ENCODE measurements at regions not wholly inside any gene's neighbourhood (a gene's known extent, or its start where the extent isn't known, plus 50 kb on each side); places are given as distances from the start of the nearest gene placed in this dataset.

GRCh38 chr17:77647531-77647930 is 311.0 kb upstream of the TNRC6C start:
- no peak for DNase-seq

GRCh38 chr17:77649717-77650211 is 308.7 kb upstream of the TNRC6C start:
- no peak for DNase-seq

- DNase-seq: no peak
Observed at GRCh38 chr17:77651988-77652387, 306.5 kb upstream of the TNRC6C start.

GRCh38 chr17:77654296-77654695 is 304.2 kb upstream of the TNRC6C start:
- no peak for DNase-seq

- DNase-seq: no peak
Observed at GRCh38 chr17:77654850-77655249, 303.7 kb upstream of the TNRC6C start.

GRCh38 chr17:77656054-77656453 is 302.4 kb upstream of the TNRC6C start:
- DNase-seq: no peak

- DNase-seq: no peak
Observed at GRCh38 chr17:77657839-77658238, 300.7 kb upstream of the TNRC6C start.

- DNase-seq: no peak
Observed at GRCh38 chr17:77660524-77660923, 298.0 kb upstream of the TNRC6C start.

- DNase-seq: no peak
Observed at GRCh38 chr17:77662833-77663232, 295.7 kb upstream of the TNRC6C start.

- DNase-seq: no peak
Observed at GRCh38 chr17:77664097-77664729, 294.3 kb upstream of the TNRC6C start.

- no peak for DNase-seq
Observed at GRCh38 chr17:77665833-77666232, 292.7 kb upstream of the TNRC6C start.

GRCh38 chr17:77666462-77666861 is 292.0 kb upstream of the TNRC6C start:
- DNase-seq: no peak

GRCh38 chr17:77666881-77667395 is 291.6 kb upstream of the TNRC6C start:
- no peak for DNase-seq

GRCh38 chr17:77667478-77667877 is 291.0 kb upstream of the TNRC6C start:
- DNase-seq: no peak

GRCh38 chr17:77668518-77668917 is 290.0 kb upstream of the TNRC6C start:
- DNase-seq: no peak

GRCh38 chr17:77670173-77670572 is 288.3 kb upstream of the TNRC6C start:
- no peak for DNase-seq

- DNase-seq: no peak
Observed at GRCh38 chr17:77674358-77674757, 284.1 kb upstream of the TNRC6C start.

GRCh38 chr17:77675411-77675810 is 283.1 kb upstream of the TNRC6C start:
- no peak for DNase-seq

- no peak for DNase-seq
Observed at GRCh38 chr17:77675816-77676215, 282.7 kb upstream of the TNRC6C start.

- no peak for DNase-seq
Observed at GRCh38 chr17:77676237-77676661, 282.3 kb upstream of the TNRC6C start.

- no peak for DNase-seq
Observed at GRCh38 chr17:77677211-77677610, 281.3 kb upstream of the TNRC6C start.

- DNase-seq: no peak
Observed at GRCh38 chr17:77677630-77678029, 280.9 kb upstream of the TNRC6C start.

GRCh38 chr17:77679589-77679988 is 278.9 kb upstream of the TNRC6C start:
- DNase-seq: no peak

GRCh38 chr17:77681861-77682260 is 276.6 kb upstream of the TNRC6C start:
- no peak for DNase-seq

All from renal pelvis (tissue), 1 donor.